Esophagus (tissue), 2 donors: ENCODE measurements at regions not wholly inside any gene's neighbourhood (a gene's known extent, or its start where the extent isn't known, plus 50 kb on each side); places are given as distances from the start of the nearest gene placed in this dataset.
"Not testable (repeated sequence)": the region's sequence is repeated elsewhere in the genome, so short reads cannot be mapped to it uniquely, and the experiment has no call there.

Experiments
- H3K27ac ChIP-seq, 2 donors: one replicate each; pipeline ENCODE4 v1.5.1; 2013; ENCODE audit warnings: low read depth in 2 of 2, mild to moderate bottlenecking in 2 of 2, inconsistent platforms in 1 of 2, low read length in 1 of 2, moderate library complexity in 1 of 2
- H3K27me3 ChIP-seq, 2 donors: one replicate each; pipeline ENCODE4 v1.6.1; 2013; ENCODE audit warnings: low read length in 2 of 2, control low read depth in 1 of 2, mild to moderate bottlenecking in 1 of 2; ENCODE audit not compliant: insufficient read depth in 2 of 2, control insufficient read depth in 1 of 2
- H3K36me3 ChIP-seq, 2 donors: one replicate each; pipeline ENCODE4 v1.6.1; 2013; ENCODE audit warnings: low read length in 1 of 2; ENCODE audit not compliant: control insufficient read depth in 2 of 2, insufficient read depth in 2 of 2
- H3K4me1 ChIP-seq, 2 donors: one replicate each; pipeline ENCODE4 v1.6.1; 2013; ENCODE audit warnings: low read length in 1 of 2; ENCODE audit not compliant: control insufficient read depth in 2 of 2, insufficient read depth in 2 of 2
- H3K4me3 ChIP-seq, 2 donors: one replicate each; pipeline ENCODE4 v1.5.1; 2013; ENCODE audit warnings: low read length in 2 of 2, mild to moderate bottlenecking in 2 of 2, low read depth in 1 of 2, moderate library complexity in 1 of 2
- H3K9me3 ChIP-seq, 2 donors: one replicate each; pipeline ENCODE4 v1.6.1; 2013; ENCODE audit warnings: mild to moderate bottlenecking in 2 of 2, low read depth in 1 of 2, low read length in 1 of 2, moderate library complexity in 1 of 2; ENCODE audit not compliant: control insufficient read depth in 2 of 2, insufficient read depth in 1 of 2
- WGBS, 2 donors: extraction: QIAGEN DNeasy Blood & Tissue Kit; methylation state at CpG; one replicate each; pipeline ENCODE4 v1.1.7; 2013; 5-methylcytosine and 5-hydroxymethylcytosine counted together
- donor health status: healthy with polysubstance abuse.
- donor health status: Bipolar disorder and iron deficiency.

DNA sequence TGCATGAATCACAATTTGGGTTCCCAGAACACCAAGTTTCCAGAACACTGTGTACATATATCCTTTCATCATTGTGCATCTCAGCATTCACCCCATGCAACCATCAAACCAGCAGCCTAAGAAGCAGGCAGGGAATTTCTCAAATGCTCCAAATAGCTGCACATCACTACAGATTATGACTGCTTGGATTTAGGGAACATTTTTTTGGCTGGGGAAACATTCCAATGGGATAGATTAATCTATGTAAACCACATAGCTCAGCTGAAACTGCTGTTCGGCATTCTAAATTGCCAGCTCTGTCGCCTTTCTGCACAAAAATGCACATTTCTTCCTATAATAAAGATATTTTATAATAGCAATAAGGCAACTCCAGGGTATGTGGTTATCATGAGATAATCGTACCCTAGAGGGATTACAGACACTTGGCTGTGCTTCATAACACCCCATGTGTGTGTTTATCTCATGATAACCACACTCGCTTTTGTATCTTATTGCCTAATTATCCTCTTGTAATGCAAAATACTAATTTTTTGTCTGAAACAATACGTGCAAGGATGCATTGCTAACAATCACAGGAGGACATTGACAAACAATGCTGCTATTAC is 483.7 kb upstream of the DPH6 start:
- H3K4me1 ChIP-seq: no peaks in the 10 kb centered on the region
- WGBS, 2 donors: 65 to 70% methylated on average over 5 of the region's 5 CpGs
- no peak overlapping the region for H3K27ac ChIP-seq
- no peaks in the 10 kb centered on the region for H3K36me3 ChIP-seq
- H3K4me3 ChIP-seq: no peak overlapping the region
- no peaks in the 10 kb centered on the region for H3K27me3 ChIP-seq
- H3K9me3 ChIP-seq: no peaks in the 10 kb centered on the region

DNA sequence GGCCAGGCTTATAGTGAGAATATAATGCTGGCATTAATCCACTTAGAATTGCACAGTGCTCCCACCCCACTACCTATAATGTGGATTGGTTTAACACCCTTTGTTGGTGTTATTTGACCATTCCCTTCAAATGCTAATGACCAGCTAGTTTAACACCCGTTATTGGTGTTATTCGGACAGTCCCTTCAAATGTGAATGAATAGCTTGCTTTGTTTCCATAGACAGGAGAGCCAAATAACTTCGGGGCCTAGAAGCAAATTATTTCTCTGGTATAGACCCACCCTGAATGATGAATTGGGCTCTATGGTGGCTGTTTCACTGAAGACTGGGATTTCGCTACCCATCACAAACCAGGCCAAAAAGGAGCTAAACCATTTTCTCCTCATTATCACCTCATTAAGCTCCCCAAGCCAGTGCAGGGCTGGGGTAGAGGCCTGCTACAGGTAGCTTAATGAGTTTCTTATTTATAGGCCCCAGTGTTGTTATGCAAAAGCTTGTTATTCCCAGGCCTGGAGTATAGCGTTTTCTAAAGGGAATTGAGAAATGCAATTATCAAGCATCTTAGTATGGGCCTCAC is 494.1 kb upstream of the DPH6 start:
- Histone ChIP-seq H3K36me3 (no peaks in the 10 kb centered on the region), H3K4me3 (no peak overlapping the region), H3K27ac (no peak overlapping the region), H3K4me1 (no peaks in the 10 kb centered on the region), H3K9me3 (no peaks in the 10 kb centered on the region), H3K27me3 (no peaks in the 10 kb centered on the region)
- WGBS, 2 donors: 80 to 84% methylated on average over 5 of the region's 5 CpGs

DNA sequence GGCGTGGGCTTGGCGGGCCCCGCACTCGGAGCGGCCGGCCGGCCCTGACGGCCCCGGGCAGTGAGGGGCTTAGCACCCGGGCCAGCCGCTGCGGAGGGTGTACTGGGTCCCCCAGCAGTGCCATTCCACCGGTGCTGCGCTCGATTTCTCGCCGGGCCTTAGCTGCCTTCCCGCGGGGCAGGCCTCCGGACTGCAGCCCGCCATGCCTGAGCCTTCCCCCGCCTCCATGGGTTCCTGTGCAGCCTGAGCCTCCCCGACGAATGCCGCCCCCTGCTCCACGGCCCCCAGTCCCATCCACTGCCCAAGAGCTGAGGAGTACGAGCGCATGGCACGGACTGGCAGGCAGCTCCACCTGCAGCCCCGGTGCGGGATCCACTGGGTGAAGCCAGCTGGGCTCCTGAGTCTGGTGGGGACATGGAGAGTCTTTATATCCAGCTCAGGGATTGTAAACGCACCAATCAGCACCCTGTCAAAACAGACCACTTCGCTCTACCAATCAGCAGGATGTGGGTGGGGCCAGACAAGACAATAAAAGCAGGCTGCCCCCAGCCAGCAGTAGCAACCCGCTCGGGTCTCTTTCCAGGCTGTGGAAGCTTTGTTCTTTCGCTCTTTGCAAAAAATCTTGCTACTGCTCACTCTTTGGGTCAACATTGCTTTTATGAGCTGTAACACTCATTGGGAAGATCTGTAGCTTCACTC is 501.2 kb upstream of the DPH6 start:
- H3K4me1 ChIP-seq, H3K9me3 ChIP-seq, H3K27me3 ChIP-seq, H3K36me3 ChIP-seq, H3K27ac ChIP-seq, H3K4me3 ChIP-seq: not testable (repeated sequence)
- whole genome bisulfite sequencing, 2 donors: 96% methylated on average over 25 to 36 of the region's 36 CpGs

DNA sequence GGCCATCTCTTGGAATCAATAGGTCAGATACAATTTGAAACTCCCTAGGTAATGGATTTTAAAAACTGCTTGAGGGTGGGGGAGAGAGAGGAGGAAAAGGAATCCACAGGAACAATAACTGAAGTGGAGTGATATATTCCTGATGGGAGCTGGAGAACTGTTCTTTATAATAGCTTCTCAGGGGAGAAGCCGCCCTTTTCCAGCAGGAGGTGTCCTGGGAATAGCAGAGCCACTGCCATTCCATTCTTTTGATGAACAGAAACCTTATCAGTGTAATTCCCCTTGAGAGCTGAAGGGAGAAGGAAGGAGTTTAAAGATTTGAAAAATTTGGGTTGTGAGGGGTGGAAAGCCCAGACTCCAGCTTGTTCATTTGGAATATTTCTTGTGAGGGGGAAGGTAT is 504.9 kb upstream of the DPH6 start:
- WGBS, 2 donors: 78 to 79% methylated on average over 1 of the region's 1 CpG
- no peaks in the 10 kb centered on the region for H3K9me3 ChIP-seq
- H3K4me1 ChIP-seq: no peaks in the 10 kb centered on the region
- no peaks in the 10 kb centered on the region for H3K36me3 ChIP-seq
- H3K27ac ChIP-seq: no peak overlapping the region
- no peak overlapping the region for H3K4me3 ChIP-seq
- H3K27me3 ChIP-seq: no peaks in the 10 kb centered on the region

DNA sequence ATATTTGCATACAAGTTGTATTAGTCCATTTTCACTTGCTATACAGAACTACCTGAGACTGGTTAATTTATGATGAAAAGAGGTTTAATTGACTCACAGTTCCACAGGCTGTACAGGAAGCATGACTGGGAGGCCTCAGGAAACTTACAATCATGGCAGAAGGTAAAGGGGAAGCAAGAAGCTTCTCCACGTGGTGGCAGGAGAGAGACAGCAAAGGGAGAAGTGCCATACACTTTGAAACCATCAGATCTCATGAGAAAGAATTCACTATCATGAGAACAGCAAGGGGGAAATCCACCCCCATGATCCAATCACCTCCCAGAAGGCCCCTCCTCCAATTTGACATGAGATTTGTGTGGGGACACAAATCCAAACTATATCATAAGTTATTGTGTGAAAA is 506.7 kb upstream of the DPH6 start:
- not testable (repeated sequence) for H3K36me3 ChIP-seq, H3K9me3 ChIP-seq, H3K4me1 ChIP-seq, H3K27me3 ChIP-seq, H3K27ac ChIP-seq, H3K4me3 ChIP-seq
- WGBS, 2 donors: 21 to 33% methylated on average over 1 of the region's 1 CpG

DNA sequence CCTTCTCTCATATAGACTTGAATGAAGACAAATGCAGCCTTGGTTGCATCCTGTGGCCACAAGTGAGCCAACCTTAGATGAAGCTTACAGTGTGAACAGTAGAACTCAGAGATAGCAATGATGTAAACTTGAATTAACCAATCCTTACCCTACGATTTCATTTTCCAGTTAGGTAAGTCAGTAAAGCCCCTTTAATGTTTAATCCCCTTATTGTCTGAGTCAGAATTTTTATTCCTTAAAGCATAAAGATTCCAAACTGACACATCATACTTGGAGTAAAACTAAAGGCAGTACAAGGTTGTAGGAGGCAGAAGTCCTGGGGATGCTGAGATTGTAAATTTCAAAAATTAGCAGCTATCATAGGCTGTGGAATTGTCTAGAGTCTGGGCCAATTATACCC is 507.8 kb upstream of the DPH6 start:
- H3K4me3 ChIP-seq: no peak overlapping the region
- no peak overlapping the region for H3K27ac ChIP-seq
- H3K4me1 ChIP-seq: no peaks in the 10 kb centered on the region
- H3K9me3 ChIP-seq: no peaks in the 10 kb centered on the region
- no peaks in the 10 kb centered on the region for H3K36me3 ChIP-seq
- 58 to 68% methylated on average over 1 of the region's 1 CpG for WGBS, 2 donors
- no peaks in the 10 kb centered on the region for H3K27me3 ChIP-seq

DNA sequence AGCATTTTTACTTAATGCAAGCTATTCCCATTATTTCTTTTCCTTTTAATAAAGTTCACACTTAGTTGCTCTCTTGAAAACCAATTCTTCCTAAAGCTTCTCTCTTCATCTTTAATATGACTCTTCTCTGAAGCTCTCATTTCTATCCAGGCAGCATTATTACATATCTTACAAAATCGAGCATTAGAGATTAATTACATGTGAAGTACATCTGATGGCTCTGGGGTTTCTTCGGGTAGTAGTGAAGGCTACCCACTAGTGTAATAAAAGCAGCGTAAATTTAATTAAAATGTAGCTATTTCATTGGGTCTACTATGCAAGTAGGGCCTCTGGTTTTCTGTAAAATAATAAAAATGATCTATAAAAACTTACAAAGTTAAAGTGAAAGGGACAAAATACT is 513.6 kb upstream of the DPH6 start:
- Histone ChIP-seq H3K4me3 (no peak overlapping the region), H3K4me1 (no peaks in the 10 kb centered on the region), H3K27me3 (no peaks in the 10 kb centered on the region), H3K36me3 (no peaks in the 10 kb centered on the region), H3K9me3 (no peaks in the 10 kb centered on the region), H3K27ac (no peak overlapping the region)
- 80 to 86% methylated on average over 3 of the region's 3 CpGs for WGBS, 2 donors

DNA sequence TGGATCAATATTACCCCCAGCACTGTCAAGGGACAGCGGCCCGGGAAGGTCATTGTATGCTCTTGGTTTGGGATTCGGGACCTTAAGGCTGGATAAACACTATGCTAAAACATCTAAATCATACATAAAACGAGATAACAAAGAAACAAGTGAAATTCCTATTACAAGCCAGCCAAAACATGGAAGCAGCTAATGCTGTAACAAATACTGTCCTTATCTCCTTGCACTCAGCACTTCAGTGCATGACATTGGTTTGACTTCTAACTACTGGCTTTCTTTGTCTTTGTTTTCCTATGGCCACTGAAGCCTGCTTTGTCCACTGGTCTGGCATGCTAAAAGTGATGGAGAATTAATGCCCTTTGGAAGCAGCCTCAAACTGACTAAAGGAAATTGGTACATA is 516.4 kb upstream of the DPH6 start:
- H3K36me3 ChIP-seq: no peaks in the 10 kb centered on the region
- H3K27ac ChIP-seq: no peak overlapping the region
- peaks cover 0 to 5% of the 10 kb centered on the region in 2 donors for H3K4me1 ChIP-seq
- H3K4me3 ChIP-seq: no peak overlapping the region
- H3K27me3 ChIP-seq: no peaks in the 10 kb centered on the region
- WGBS, 2 donors: 79 to 80% methylated on average over 4 of the region's 4 CpGs
- H3K9me3 ChIP-seq: no peaks in the 10 kb centered on the region

DNA sequence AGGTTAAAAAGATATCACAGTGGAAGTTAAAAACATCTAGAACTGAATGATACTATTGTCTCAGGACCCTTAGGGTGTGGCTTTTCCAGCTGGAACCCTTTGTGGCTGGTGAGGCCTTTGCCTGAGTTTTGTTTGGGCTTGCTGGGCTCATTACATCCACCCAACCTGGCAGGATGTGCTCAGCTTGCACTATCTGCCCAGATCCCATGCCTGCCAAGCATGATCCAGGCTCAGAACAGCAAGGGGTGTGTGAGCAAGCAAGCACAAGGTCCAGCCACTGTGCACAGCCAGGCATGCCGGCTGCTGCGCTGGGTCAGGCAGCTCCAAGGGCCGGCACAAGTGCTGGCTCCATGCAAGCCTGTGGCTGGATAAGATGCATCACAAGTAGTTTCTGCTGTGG is 512.7 kb upstream of the CDIN1 start:
- H3K36me3 ChIP-seq: no peaks in the 10 kb centered on the region
- H3K4me1 ChIP-seq: peaks cover 0 to 5% of the 10 kb centered on the region in 2 donors
- no peaks in the 10 kb centered on the region for H3K27me3 ChIP-seq
- no peak overlapping the region for H3K4me3 ChIP-seq
- 48 to 73% methylated on average over 3 of the region's 3 CpGs for WGBS, 2 donors
- no peaks in the 10 kb centered on the region for H3K9me3 ChIP-seq
- H3K27ac ChIP-seq: no peak overlapping the region
